Progenitor cell of endocrine pancreas (in vitro differentiated cells): ENCODE measurements at regions not wholly inside any gene's neighbourhood (a gene's known extent, or its start where the extent isn't known, plus 50 kb on each side); places are given as distances from the start of the nearest gene placed in this dataset.
"Not testable (repeated sequence)": the region's sequence is repeated elsewhere in the genome, so short reads cannot be mapped to it uniquely, and the experiment has no call there.

ENCODE experiments used
- DNase-seq: peaks from one replicate; pipeline ENCODE4 v3.0.0; 2021; ENCODE audit warnings: low spot score; ENCODE audit not compliant: unreplicated experiment
- H3K27ac Mint-ChIP-seq: 2 replicates; pipeline ENCODE4 v1.8.0; 2021; ENCODE audit warnings: mild to moderate bottlenecking, moderate library complexity, mixed read lengths
- H3K27me3 Mint-ChIP-seq: 2 replicates; pipeline ENCODE4 v1.8.0; 2021; ENCODE audit warnings: mixed read lengths
- H3K36me3 Mint-ChIP-seq: 2 replicates; pipeline ENCODE4 v1.8.0; 2022; ENCODE audit warnings: mixed read lengths; ENCODE audit not compliant: insufficient read depth
- H3K4me1 Mint-ChIP-seq: 2 replicates; pipeline ENCODE4 v1.8.0; 2021; ENCODE audit warnings: low read depth, mixed read lengths
- H3K4me3 Mint-ChIP-seq: 2 replicates; pipeline ENCODE4 v1.8.0; 2021; ENCODE audit warnings: low read depth, mild to moderate bottlenecking, moderate library complexity, mixed read lengths
- H3K9me3 Mint-ChIP-seq: 2 replicates; pipeline ENCODE4 v1.8.0; 2021; ENCODE audit warnings: low read depth, mixed read lengths
- TF ChIP-seq, protein P1 (sequence below): fragments of 200-600 bp; sonication (generic); IDR thresholded peaks from one replicate; pipeline ENCODE4 v1.5.0; 2021; ENCODE audit warnings: antibody characterized with exemption, mild to moderate bottlenecking; ENCODE audit not compliant: unreplicated experiment

DNA sequence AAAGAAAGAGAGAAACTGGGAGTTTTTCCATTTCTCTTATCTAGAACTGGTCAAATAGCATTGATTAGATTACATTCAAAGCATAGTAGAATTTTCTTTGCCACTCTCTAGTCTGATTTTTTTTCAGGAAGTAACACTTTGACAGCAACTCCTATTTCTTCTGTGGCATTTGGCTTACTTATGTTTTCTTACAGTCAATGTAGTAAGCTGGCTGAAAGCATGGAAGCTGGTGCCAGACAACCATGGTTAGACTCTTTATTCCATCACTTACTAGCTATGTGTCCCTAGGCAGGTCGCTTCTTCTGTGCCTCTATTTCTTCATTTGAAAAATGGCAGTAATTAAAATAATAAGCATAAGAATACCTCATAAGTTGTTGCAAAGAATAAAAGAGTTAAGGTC lies 54.2 kb upstream of the OPRM1 start:
- Mint-ChIP-seq H3K27me3 (no peaks in the 10 kb centered on the region), H3K36me3 (no peaks in the 10 kb centered on the region), H3K4me1 (peaks cover 10% of the 10 kb centered on the region), H3K4me3 (no peak overlapping the region), H3K9me3 (peaks cover 1% of the 10 kb centered on the region), H3K27ac (no peak overlapping the region)
- no peak for DNase-seq
- TF ChIP-seq, protein P1, sequence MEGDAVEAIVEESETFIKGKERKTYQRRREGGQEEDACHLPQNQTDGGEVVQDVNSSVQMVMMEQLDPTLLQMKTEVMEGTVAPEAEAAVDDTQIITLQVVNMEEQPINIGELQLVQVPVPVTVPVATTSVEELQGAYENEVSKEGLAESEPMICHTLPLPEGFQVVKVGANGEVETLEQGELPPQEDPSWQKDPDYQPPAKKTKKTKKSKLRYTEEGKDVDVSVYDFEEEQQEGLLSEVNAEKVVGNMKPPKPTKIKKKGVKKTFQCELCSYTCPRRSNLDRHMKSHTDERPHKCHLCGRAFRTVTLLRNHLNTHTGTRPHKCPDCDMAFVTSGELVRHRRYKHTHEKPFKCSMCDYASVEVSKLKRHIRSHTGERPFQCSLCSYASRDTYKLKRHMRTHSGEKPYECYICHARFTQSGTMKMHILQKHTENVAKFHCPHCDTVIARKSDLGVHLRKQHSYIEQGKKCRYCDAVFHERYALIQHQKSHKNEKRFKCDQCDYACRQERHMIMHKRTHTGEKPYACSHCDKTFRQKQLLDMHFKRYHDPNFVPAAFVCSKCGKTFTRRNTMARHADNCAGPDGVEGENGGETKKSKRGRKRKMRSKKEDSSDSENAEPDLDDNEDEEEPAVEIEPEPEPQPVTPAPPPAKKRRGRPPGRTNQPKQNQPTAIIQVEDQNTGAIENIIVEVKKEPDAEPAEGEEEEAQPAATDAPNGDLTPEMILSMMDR: no peak

DNA sequence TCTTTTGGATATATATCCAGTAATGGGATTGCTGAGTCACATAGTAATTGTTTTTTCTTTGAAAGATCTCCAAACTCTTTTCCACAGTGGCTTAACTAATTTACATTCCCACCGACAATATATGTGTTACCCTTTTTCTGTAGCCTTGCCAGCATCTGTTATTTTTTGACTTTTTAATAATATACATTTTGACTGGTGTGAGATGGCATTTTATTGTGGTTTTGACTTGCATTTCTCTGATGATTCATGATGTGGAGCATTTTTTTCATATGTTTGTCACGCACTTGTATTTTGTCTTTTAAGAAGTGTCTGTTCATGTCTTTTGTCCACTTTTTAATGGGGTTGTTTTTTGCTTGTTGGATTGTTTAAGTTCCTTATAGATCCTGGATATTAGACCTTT lies 58.9 kb upstream of the OPRM1 start:
- Mint-ChIP-seq H3K27me3 (no peaks in the 10 kb centered on the region), H3K27ac (peak overlapping the region; percentile 15), H3K4me1 (peaks cover 13% of the 10 kb centered on the region), H3K9me3 (peaks cover 10% of the 10 kb centered on the region), H3K36me3 (no peaks in the 10 kb centered on the region), H3K4me3 (no peak overlapping the region)
- DNase-seq: no peak
- TF ChIP-seq, protein P1: no peak

DNA sequence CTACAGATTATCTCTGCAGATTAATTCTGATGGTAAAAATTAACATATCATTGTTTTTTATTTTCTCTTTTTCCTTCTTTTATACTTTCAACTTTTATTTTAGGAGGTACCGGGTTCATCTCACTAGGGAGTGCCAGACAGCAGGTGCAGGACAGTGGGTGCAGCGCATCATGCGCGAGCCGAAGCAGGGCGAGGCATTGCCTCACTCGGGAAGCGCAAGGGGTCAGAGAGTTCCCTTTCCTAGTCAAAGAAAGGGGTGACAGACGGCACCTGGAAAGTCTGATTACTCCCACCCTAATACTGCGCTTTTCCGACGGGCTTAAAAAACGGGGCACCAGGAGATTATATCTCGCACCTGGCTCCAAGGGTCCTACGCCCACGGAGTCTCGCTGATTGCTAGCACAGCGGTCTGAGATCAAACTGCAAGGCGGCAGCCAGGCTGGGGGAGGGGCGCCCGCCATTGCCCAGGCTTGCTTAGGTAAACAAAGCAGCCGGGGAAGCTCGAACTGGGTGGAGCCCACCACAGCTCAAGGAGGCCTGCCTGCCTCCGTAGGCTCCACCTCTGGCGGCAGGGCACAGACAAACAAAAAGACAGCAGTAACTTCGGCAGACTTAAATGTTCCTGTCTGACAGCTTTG lies 60.0 kb upstream of the OPRM1 start:
- H3K4me3 Mint-ChIP-seq, H3K27me3 Mint-ChIP-seq, H3K36me3 Mint-ChIP-seq, DNase-seq, H3K27ac Mint-ChIP-seq, H3K4me1 Mint-ChIP-seq: not testable (repeated sequence)
- peaks cover 10% of the 10 kb centered on the region for H3K9me3 Mint-ChIP-seq

DNA sequence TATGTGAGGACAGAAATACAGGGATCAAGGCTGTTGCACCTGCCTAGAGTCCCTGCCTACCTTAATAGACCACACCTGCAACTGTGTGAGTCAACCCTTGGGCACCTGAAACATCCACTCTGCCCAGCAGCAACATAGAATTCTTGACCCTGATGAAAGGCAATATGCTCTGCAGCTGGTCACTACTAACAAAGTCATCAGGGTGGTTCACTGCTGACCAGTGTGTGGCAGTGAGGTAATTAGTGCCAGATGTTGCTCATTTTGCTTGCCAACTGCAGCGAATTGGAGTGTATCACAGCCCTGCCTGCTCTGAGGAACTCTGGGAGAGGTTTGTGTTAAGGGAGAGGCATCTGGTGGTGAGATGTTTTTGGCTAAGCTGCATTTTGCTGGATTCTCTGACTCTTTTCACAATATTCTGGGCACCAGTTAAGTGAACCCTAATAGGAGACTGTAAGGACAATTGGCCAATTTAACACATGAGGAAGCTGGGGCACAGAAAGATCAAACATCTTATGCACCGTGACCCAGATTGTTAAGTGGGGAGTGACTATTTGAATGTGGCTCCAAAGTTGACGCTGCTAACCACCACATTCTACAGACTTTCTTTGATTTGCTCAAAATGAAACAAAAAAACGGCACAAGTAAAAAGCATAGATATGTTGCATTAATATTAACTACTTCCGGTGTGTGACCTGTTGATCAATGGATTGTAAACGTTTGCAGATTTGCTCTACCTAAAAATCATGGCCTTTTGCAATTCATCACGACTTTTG lies 61.9 kb upstream of the OPRM1 start:
- no peak for DNase-seq
- no peak overlapping the region for H3K27ac Mint-ChIP-seq
- H3K36me3 Mint-ChIP-seq: no peaks in the 10 kb centered on the region
- peaks cover 9% of the 10 kb centered on the region for H3K4me1 Mint-ChIP-seq
- TF ChIP-seq, protein P1: no peak
- peaks cover 10% of the 10 kb centered on the region for H3K9me3 Mint-ChIP-seq
- H3K27me3 Mint-ChIP-seq: no peaks in the 10 kb centered on the region
- H3K4me3 Mint-ChIP-seq: no peak overlapping the region

DNA sequence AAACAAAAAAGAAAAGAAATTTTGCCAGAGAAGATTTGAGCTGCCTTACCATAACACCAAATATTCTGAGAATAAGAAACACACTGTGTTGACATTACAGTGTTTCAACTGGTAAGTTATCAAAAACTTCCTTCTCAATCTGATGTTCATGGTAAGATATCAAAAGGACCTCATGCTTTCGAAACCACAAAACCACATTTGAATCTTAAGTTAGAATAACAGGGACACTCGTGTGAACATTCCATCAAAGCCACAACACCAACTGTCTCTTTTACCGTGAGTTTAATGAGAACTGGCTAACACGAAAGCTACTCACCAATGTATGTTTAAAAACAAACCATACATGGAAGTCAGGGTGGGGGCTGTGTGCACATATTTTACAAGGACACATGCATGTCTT lies 73.0 kb upstream of the OPRM1 start:
- DNase-seq: no peak
- H3K27me3 Mint-ChIP-seq: no peaks in the 10 kb centered on the region
- TF ChIP-seq, protein P1: no peak
- H3K9me3 Mint-ChIP-seq: no peaks in the 10 kb centered on the region
- H3K4me1 Mint-ChIP-seq: no peaks in the 10 kb centered on the region
- no peak overlapping the region for H3K27ac Mint-ChIP-seq
- H3K36me3 Mint-ChIP-seq: no peaks in the 10 kb centered on the region
- no peak overlapping the region for H3K4me3 Mint-ChIP-seq

DNA sequence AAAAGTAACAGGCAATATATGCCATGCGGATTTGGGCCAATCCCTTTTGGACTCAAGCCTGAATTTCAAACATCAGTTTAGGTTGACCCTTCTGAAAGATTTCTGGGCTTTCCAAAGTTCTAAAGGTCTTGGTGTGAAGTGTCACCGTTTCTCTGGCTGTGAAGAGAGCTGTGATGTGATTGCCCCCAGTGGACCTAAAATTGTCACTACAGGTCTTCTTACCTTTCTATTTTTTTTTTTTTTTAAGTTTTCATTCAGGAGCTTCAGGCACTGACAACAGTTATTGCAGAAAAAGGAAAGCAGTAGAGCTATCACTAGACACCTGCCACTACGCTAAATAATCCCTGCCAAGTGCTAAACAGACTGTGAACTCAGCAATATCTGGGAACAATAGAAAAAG lies 75.7 kb upstream of the OPRM1 start:
- no peaks in the 10 kb centered on the region for H3K36me3 Mint-ChIP-seq
- H3K4me3 Mint-ChIP-seq: no peak overlapping the region
- TF ChIP-seq, protein P1: no peak
- no peak overlapping the region for H3K27ac Mint-ChIP-seq
- H3K4me1 Mint-ChIP-seq: peaks cover 10% of the 10 kb centered on the region
- H3K27me3 Mint-ChIP-seq: no peaks in the 10 kb centered on the region
- no peaks in the 10 kb centered on the region for H3K9me3 Mint-ChIP-seq
- no peak for DNase-seq
